GM21576 (cell line): ENCODE measurements at regions not wholly inside any gene's neighbourhood (a gene's known extent, or its start where the extent isn't known, plus 50 kb on each side); places are given as distances from the start of the nearest gene placed in this dataset.
"Not testable (repeated sequence)": the region's sequence is repeated elsewhere in the genome, so short reads cannot be mapped to it uniquely, and the experiment has no call there.

Source experiments
- ATAC-seq: cut with Tn5 transposase; IDR thresholded peaks from one replicate; pipeline ENCODE4 v1.9.1; 2021; ENCODE audit warnings: mild to moderate bottlenecking, moderate library complexity; ENCODE audit not compliant: unreplicated experiment

DNA sequence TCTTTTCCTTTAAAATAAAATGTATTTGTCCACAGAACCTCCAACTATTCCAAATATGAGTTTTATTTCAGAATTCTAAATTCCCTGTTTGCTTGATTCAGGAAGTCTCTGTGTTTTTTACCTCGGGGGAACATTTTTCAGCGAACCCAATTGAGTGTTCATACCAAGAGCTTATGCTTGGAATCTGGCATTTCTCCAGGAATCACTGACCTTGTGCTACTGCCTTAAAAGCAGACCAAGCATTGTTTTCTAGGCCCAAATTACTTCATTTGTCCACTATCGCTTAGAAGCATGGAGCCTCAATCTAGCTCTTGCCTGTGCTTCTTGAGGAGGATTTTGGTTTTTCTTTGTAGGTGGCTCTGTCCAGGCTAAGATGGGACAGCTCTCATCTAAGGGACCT, 59.4 kb downstream of the EBLN1 start:
- no peak for ATAC-seq

DNA sequence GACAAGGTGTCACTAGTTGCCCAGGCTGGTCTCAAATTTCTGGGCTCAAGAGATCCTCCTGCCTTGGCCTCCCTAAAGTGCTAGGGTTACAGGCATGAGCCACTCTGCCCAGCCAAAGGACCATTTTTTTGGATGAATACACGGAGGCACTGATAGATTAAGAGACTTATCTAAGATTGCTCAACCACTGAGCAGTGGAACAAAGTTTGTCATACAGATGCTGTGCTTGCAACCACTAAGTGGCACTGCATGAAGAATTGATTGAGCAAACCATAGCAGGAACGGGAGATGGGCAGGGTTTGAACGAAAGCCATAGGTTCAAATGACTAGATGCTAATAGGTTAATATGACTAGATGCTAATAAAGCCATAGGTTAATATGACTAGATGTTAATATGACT, 61.1 kb downstream of the EBLN1 start:
- no peak for ATAC-seq

DNA sequence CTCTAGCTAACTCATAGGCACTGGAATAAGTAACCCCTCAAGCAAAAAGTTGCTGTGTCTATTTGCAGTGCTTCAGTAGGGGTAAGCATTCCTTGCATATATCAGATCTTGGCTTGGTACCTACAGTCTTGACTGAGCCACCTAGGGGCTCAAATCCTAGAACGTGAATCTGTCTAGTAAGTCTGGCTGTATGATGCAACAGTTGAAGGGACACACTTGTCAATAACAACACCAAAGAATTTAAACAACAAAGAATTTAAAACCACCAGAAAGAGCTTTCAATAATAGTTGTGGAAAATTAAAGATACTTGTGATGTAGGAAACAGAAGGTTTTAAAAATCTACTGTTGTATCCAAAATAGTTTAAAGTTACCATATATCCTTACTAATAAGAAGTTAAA, 65.4 kb downstream of the EBLN1 start:
- no peak for ATAC-seq

DNA sequence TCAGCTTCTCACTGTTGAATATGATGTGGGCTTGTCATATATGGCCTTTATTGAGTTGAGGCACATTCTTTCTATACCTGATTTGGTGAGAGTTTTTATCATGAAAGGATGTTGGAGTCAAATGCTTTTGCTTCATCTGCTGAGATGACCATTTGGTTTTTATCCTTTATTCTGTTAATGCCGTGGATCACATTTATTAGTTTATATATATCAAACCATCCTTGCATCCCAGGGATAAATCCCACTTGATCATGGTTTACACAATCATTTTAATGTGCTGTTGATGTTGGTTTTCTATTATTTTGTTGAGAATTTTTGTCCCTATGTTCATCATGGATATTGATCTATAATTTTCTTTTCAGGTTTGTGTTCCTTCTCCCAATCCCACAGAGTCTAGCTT, 67.0 kb downstream of the EBLN1 start:
- ATAC-seq = no peak

DNA sequence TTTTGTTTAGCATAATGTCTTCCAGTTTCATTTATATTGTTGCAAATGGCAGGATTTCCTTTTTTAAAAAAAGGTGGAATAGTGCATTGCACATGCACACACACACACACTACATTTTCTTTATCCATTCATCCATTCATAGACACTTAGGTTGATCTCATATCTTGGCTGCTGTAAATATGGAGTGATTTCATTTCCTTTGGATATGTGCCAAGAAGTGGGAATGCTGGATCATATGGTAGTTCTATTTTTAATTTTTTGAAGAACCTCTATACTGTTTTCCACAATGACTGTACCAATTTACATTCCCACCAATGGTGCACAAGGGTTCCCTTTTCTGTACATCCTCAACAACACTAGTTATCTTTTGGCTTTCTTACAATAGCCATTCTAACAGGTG, 68.9 kb downstream of the EBLN1 start:
- no peak for ATAC-seq

DNA sequence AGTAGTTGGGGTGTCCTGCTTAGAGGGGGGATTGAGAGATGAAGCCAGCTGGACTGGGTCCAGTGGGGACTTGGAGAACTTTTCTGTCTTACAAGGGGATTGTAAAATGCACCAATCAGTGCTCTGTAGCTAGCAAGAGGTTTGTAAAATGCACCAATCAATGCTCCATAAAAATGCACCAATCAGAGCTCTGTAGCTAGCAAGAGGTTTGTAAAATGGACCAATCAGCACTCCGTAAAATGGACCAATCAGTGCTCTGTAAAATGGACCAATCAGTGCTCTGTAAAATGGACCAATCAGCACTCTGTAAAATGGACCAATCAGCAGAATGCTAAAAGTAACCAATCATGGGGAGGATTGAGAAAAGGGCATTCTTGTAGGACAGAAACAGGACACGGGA, 71.9 kb downstream of the EBLN1 start:
- not testable (repeated sequence) for ATAC-seq

DNA sequence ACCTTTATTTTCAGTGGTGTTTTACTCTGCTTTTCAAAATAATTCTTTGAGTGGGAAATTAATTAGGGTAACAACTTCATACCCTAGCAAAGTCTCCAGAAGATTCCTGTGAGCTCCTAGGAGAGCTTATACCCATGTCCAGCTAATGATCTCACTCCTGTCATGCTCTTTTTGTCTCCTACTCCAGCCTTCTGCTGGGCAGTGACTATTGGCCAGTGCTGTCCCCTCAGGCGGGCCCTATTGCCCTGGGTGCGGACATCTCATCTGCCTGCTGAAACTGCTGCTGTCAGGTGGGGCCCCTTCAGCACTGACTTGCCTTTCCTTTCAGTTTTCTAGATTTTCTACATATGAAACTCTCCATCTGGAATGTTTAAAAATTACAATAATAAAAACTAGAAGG, 80.3 kb downstream of the EBLN1 start:
- ATAC-seq = no peak

DNA sequence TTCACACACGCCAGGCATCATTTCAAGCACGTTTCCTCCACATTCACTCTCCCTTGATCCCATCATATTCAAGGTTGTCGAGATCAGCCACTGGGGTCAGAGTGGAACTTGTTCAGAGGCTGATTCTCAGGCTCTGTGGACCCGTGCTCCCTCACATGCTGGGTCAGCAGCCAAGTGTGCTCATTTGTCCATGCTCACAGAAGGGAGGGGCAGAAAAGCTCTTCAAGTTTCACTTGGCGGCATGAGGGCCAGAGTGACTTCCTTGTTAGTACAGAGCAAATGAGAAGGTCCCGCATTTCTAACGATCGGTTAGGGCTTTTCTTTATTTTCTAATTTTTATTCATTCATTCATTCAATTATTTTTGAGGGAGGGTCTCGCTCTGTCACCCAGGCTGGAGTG, 82.2 kb downstream of the EBLN1 start:
- no peak for ATAC-seq

DNA sequence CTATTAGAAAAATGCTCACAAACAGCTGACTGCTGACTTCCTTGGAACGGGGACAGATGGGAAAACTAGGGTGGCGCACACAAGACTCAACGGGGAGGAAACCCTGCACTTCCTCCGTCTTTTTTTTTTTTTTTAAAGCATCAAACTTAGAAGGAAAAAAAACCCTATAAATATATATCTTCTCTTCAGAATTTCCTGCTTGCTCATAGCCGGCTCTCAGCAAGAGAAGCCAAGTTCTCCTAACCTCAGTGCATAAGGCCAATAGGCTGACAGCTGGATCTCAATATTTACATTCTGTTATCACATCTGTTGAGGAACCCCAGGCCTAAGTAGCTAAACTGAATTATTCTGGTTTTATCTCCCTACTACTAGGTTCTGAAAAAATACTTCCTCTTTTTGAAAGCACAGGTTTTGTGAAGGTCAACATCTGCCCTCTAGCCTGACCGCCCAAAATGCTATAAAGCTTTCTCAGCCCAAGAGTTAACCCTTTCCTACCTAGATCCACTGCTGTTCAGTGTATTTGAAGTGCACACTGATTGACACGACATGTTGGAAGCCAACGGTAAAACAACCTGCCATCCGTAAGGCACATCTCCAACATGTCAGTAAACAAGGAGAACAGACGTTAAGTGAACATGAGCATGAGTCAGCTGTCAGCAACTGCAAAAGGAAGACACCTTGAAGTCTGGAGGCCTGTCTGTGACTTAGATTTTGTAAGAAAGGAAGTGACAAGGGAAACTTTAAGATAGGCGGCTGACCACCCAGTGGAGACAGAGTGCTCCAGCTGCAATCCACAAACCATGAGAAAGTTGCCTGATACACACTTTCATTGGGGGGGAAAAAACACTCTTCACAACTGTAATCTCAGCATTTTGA, 83.8 kb downstream of the EBLN1 start:
- peak; percentile 71 for ATAC-seq

DNA sequence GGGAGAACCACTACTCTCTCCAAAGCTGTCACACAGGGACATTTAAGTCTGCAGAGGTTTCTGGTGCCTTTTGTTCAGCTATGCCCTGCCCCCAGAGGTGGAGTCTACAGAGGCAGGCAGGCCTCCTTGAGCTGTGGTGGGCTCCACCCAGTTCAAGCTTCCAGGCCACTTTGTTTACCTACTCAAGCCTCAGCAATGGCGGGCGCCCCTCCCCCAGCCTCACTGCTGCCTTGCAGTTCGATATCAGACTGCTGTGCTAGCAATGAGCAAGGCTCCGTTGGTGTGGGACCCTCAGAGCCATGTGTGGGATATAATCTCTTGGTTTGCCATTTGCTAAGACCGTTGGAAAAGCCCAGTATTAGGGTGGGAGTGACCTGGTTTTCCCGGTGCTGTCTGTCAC, 87.0 kb downstream of the EBLN1 start:
- not testable (repeated sequence) for ATAC-seq

DNA sequence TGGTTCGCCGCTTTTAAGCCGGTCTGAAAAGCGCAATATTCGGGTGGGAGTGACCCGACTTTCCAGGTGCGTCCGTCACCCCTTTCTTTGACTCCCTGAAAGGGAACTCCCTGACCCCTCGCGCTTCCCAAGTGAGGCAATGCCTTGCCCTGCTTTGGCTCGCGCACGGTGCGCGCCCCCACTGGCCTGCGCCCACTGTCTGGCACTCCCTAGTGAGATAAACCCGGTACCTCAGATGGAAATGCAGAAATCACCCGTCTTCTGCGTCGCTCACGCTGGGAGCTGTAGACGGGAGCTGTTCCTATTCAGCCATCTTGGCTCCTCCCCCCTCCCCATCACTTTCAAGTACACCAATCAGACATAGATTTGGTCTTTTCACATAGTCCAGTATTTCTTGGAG, 88.2 kb downstream of the EBLN1 start:
- ATAC-seq = not testable (repeated sequence)

DNA sequence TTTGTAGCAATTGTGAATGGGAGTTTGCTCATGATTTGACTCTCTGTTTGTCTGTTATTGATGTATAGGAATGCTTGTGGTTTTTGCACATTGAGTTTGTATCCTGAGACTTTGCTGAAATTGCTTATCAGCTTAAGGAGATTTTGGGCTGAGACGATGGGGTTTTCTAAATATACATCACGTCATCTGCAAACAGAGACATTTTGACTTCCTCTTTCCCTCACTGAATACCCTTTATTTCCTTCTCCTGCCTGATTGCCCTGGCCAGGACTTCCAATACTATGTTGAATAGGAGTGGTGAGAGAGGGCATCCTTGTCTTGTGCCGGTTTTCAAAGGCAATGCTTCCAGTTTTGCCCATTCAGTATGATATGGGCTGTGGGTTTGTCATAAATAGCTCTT, 96.6 kb downstream of the EBLN1 start:
- ATAC-seq = not testable (repeated sequence)

DNA sequence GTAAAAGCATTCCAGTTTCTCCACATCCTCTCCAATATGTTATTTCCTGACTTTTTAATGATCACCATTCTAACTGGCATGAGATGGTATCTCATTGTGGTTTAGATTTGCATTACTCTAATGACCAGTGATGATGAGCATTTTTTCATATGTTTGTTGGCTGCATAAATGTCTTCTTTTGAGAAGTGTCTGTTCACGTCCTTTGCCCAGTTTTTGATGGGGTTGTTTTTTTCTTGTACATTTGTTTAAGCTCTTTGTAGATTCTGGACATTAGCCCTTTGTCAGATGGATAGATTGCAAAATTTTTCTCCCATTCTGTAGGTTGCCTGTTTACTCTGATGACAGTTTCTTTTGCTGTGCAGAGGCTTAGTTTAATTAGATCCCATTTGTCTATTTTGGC, 97.7 kb downstream of the EBLN1 start:
- not testable (repeated sequence) for ATAC-seq

DNA sequence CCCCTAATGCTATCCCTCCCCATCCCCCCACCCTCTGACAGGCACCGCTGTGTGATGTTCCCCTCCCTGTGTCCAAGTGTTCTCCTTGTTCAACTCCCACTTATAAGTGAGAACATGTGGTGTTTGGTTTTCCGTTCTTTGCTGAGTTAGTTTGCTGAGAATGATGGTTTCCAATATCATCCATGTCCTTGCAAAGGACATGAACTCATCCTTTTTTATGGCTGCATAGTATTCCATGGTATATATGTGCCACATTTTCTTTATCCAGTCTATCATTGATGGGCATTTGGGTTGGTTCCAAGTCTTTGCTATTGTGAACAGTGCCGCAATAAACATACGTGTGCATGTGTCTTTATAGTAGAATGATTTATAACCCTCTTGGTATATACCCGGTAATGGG, 98.2 kb downstream of the EBLN1 start:
- ATAC-seq = not testable (repeated sequence)

DNA sequence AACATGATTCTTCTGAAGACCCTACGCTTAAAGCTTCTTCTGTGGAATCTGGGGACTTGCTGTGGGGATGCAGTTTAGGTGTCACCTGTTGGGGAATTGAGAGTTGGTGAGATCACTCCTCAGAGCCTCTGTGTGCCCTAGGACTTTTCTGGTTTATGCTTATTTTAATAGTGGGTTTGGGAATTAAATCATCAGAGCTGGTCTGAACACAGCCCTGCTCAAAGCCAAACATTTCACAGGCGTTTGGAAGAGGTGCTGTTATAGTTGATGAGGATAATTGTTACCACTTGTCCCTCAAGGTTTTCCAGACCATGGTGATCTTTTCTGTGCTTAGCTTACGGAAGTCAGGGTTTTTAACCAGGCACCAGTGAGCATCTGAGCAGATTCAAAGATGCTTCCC, 106.1 kb downstream of the EBLN1 start:
- ATAC-seq = no peak

DNA sequence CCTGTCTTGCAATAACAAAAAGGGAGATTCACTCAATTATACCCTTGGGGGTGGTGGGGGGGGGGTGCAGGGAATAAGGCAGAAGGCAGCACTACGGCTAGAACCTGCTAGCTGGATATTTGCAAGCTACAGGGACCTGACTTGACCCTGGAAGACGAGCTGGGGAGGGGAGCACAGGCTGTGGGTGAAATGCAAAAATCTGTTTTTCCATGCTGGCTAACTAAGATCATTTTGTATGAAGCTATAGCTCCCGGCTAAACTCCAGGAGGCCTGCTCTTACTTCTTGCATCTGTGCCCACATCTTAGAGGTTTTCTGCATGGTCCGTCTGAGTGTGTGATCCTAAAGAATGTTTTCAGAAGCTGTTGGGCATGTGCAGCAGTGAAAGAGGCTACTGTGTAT, 106.6 kb downstream of the EBLN1 start:
- ATAC-seq = no peak

DNA sequence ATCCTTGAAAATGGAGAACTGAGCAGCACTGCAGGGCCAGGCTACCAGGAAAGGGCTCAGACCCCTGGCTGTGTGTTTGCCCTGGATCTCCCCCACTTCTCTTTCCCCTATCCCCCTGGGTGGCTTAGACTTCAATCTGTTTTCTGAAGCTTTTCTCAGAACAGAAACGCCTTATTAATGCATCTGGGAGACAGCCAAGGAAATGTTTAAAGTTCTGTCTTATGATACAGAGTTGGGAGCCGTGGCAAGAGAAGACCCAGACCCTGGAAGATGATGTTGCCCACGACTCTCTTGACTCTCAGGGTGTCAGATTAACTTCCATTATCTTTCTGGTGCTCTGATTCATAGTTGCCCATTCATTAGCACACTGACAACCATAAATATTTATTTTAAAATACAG, 107.1 kb downstream of the EBLN1 start:
- ATAC-seq = no peak

DNA sequence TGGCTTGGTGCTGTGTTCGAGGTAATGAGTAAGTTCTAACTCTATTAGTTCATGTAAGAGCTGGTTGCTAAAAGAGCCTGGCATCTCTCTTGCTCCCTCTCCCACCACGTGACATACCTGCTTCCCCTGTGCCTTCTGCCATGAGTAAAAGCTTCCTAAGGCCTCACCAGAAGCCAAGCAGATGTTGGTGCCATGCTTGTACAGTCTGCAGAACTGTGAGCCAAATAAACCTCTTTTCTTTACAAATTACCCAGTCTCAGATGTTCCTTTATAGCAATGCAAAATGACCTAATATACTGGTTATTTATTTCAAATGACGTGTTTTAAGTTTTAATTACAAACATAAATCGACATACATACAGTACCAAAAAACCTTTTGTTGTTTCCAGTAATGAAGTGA, 101.7 kb upstream of the DNAJC1 start:
- ATAC-seq = no peak

DNA sequence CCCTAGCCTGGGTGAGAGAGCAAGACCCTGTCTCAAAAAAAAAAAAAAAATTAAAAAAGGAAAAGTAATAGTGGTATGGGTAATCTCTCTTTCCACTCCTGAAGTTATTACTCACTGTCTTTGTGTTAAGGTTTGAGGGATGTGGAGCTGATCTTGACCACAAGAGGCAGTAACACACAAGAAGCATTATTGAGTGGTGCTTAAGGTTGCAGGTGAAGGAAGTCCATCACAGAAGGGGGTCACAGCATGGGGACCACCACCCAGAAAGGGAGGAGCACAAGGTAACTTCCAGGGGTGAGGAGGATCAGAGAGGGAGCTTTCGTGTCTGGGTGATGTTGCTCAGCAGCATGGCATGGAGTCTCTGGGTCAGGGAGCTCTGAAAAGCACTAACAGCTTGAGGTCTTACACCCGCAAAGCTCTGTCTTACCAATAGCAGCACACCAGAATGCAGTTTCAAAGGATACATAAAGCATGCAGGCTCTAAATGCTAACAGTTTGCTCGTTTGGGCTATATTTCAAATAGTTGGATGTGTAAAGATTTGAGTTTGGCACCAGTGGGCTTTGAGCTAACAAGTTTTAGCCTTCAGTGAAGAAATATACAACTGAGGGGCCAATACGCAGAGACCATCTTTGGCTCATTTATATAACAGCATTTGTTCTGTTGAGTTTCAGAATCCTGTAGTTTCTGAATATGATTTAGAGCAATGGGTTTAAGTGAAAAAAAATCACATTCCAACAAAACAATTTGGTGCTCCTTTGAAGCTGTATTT, 100.4 kb upstream of the DNAJC1 start:
- no peak for ATAC-seq

DNA sequence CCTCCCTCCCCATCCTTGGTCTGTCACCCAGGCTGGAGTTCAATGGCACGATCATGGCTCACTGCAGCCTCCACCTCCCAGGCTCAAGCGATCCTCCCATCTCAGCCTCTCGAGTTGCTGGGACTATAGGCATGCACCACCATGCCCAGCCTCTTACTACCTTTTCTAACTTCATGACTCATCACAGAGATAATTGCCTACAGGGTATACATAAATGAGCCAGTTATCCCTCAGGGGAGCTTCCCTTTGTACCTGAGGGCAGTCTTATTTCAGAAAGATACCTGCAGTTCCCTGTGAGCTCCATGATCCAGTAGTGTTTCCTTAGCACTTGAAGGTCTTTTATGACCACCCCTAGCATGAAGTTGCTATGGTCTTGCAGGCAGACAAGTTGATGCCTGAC, 94.2 kb upstream of the DNAJC1 start:
- no peak for ATAC-seq

DNA sequence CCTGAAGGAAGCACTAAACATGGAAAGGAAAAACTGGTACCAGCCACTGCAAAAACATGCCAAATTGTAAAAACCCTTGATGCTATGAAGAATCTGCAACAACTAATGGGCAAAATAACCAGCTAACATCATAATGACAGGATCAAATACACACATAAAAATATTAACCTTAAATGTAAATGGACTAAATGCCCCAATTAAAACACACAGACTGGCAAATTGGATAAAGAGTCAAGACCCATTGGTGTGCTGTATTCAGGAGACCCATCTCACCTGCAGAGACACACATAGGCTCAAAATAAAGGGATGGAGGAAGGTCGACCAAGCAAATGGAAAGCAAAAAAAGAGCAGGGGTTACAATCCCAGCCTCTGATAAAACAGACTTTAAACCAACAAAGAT, 87.7 kb upstream of the DNAJC1 start:
- not testable (repeated sequence) for ATAC-seq

DNA sequence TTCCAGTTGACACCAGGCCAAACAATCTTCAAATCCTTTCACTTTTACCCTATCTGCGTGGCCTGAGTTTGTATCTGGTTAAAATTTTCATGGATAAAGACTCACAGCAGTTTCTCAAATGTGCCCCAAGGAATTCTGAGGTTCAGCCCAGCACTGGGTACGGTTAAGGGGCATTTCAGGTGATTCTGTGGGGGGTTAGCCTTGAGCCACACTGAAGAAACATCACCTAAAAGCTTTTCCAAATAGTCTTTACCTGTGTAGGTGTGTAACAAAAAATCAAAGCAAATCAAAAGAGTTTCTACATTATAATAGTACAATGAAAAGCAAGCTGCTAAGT, 83.8 kb upstream of the DNAJC1 start:
- no peak for ATAC-seq
